SK-N-SH (cell line): ENCODE measurements at regions not wholly inside any gene's neighbourhood (a gene's known extent, or its start where the extent isn't known, plus 50 kb on each side); places are given as distances from the start of the nearest gene placed in this dataset.

ENCODE experiments used
- EP300 ChIP-seq, 2 experiments: IDR thresholded peaks; 2 replicates each; pipeline versions ENCODE4 v1.4.0 to v1.6.1; 2012; ENCODE audit warnings: borderline replicate concordance in 1 of 2, low read depth in 1 of 2, low read length in 1 of 2
- EZH2phosphoT487 ChIP-seq: fragments of 200-600 bp; sonication (generic); IDR thresholded peaks from 2 replicates; pipeline ENCODE4 v1.6.1; 2017; ENCODE audit warnings: low read depth, mixed run types, mild to moderate bottlenecking, antibody characterized with exemption, moderate library complexity, borderline replicate concordance
- FOXM1 ChIP-seq: IDR thresholded peaks from 2 replicates; pipeline ENCODE4 v1.4.0; 2012; ENCODE audit warnings: low read depth, mild to moderate bottlenecking
- JUND ChIP-seq: IDR thresholded peaks from 2 replicates; pipeline ENCODE4 v1.4.0; 2012
- MEF2A ChIP-seq: IDR thresholded peaks from 2 replicates; pipeline ENCODE4 v1.4.0; 2012; ENCODE audit warnings: low read depth, borderline replicate concordance
- RAD21 ChIP-seq: IDR thresholded peaks from 2 replicates; pipeline ENCODE4 v1.6.1; 2012; ENCODE audit warnings: mild to moderate bottlenecking, low read length
- RCOR1 ChIP-seq: fragments of 150-350 bp; IDR thresholded peaks from 2 replicates; pipeline ENCODE4 v1.6.1; 2017; ENCODE audit warnings: antibody characterized with exemption, low read length
- RFX5 ChIP-seq: IDR thresholded peaks from 2 replicates; pipeline ENCODE4 v1.6.1; 2012; ENCODE audit warnings: mild to moderate bottlenecking, improper control_type of control experiment, low read length
- SIN3A ChIP-seq: IDR thresholded peaks from 2 replicates; pipeline ENCODE4 v1.6.1; 2012; ENCODE audit warnings: low read depth, mild to moderate bottlenecking, low read length, moderate library complexity, borderline replicate concordance
- TAF1 ChIP-seq: IDR thresholded peaks from 2 replicates; pipeline ENCODE4 v1.6.1; 2012; ENCODE audit warnings: low read depth, mild to moderate bottlenecking, low read length, moderate library complexity, borderline replicate concordance
- TF ChIP-seq, protein P1 (sequence below): fragments of 200-600 bp; sonication (generic); IDR thresholded peaks from 2 replicates; pipeline ENCODE4 v1.6.1; 2017; ENCODE audit warnings: antibody characterized with exemption, mild to moderate bottlenecking, moderate library complexity
- TF ChIP-seq, protein P2 (sequence below): fragments of 150-350 bp; IDR thresholded peaks from 2 replicates; pipeline ENCODE4 v1.6.1; 2016; ENCODE audit warnings: mild to moderate bottlenecking, low read depth, low read length
- TF ChIP-seq, protein P3 (sequence below): IDR thresholded peaks from 2 replicates; pipeline ENCODE4 v1.6.1; 2012; ENCODE audit warnings: mild to moderate bottlenecking, low read depth, low read length, moderate library complexity

DNA sequence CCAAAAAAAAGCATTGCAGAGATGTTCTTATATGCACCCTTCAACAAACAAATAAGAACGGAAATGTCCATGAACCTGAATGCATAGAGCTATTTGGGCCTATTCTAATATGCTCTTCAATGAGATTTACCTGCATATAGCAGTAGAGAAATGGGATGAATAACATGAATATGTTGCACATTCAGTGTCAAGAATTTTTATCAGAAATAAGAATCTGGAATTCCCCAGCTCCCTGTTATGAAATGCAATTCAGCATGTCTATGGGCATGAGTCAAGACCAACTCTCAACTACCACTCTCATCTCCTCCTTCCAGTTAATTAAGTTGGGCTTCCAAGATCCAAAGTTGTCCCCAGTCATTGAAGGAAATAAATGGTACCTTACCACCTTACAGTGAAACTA, 133.7 kb upstream of the ALCAM start:
- TF ChIP-seq EZH2phosphoT487, result no peak
- TF ChIP-seq, protein P1, sequence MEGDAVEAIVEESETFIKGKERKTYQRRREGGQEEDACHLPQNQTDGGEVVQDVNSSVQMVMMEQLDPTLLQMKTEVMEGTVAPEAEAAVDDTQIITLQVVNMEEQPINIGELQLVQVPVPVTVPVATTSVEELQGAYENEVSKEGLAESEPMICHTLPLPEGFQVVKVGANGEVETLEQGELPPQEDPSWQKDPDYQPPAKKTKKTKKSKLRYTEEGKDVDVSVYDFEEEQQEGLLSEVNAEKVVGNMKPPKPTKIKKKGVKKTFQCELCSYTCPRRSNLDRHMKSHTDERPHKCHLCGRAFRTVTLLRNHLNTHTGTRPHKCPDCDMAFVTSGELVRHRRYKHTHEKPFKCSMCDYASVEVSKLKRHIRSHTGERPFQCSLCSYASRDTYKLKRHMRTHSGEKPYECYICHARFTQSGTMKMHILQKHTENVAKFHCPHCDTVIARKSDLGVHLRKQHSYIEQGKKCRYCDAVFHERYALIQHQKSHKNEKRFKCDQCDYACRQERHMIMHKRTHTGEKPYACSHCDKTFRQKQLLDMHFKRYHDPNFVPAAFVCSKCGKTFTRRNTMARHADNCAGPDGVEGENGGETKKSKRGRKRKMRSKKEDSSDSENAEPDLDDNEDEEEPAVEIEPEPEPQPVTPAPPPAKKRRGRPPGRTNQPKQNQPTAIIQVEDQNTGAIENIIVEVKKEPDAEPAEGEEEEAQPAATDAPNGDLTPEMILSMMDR, result no peak
- TF ChIP-seq TAF1, result no peak
- no peak for TF ChIP-seq JUND
- TF ChIP-seq MEF2A, result no peak
- TF ChIP-seq SIN3A, result no peak
- TF ChIP-seq RAD21, result no peak
- no peak for TF ChIP-seq EP300 (IDR thresholded peaks at IDR 0.05; ENCODE audit: borderline replicate concordance in 1 of 2, low read depth in 1 of 2, low read length in 1 of 2)
- TF ChIP-seq RCOR1, result no peak
- no peak for TF ChIP-seq RFX5
- TF ChIP-seq FOXM1, result no peak
- TF ChIP-seq, protein P2, sequence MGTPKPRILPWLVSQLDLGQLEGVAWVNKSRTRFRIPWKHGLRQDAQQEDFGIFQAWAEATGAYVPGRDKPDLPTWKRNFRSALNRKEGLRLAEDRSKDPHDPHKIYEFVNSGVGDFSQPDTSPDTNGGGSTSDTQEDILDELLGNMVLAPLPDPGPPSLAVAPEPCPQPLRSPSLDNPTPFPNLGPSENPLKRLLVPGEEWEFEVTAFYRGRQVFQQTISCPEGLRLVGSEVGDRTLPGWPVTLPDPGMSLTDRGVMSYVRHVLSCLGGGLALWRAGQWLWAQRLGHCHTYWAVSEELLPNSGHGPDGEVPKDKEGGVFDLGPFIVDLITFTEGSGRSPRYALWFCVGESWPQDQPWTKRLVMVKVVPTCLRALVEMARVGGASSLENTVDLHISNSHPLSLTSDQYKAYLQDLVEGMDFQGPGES, result no peak
- TF ChIP-seq, protein P3, sequence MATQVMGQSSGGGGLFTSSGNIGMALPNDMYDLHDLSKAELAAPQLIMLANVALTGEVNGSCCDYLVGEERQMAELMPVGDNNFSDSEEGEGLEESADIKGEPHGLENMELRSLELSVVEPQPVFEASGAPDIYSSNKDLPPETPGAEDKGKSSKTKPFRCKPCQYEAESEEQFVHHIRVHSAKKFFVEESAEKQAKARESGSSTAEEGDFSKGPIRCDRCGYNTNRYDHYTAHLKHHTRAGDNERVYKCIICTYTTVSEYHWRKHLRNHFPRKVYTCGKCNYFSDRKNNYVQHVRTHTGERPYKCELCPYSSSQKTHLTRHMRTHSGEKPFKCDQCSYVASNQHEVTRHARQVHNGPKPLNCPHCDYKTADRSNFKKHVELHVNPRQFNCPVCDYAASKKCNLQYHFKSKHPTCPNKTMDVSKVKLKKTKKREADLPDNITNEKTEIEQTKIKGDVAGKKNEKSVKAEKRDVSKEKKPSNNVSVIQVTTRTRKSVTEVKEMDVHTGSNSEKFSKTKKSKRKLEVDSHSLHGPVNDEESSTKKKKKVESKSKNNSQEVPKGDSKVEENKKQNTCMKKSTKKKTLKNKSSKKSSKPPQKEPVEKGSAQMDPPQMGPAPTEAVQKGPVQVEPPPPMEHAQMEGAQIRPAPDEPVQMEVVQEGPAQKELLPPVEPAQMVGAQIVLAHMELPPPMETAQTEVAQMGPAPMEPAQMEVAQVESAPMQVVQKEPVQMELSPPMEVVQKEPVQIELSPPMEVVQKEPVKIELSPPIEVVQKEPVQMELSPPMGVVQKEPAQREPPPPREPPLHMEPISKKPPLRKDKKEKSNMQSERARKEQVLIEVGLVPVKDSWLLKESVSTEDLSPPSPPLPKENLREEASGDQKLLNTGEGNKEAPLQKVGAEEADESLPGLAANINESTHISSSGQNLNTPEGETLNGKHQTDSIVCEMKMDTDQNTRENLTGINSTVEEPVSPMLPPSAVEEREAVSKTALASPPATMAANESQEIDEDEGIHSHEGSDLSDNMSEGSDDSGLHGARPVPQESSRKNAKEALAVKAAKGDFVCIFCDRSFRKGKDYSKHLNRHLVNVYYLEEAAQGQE, result no peak
